ENCODE measurements at regions not wholly inside any gene's neighbourhood (a gene's known extent, or its start where the extent isn't known, plus 50 kb on each side); places are given as distances from the start of the nearest gene placed in this dataset.

- no peak for DNase-seq (ENCODE audit: low read depth in 2 of 2)
These were observed 56.1 kb upstream of the SLC35G4 start for GRCh38 chr18:11553098-11553940.

- no peak for DNase-seq (ENCODE audit: low read depth in 2 of 2)
These were observed 60.4 kb upstream of the SLC35G4 start for GRCh38 chr18:11548916-11549551.

GRCh38 chr18:11548396-11548795 is 61.0 kb upstream of the SLC35G4 start:
- DNase-seq (ENCODE audit: low read depth in 2 of 2): no peak

GRCh38 chr18:11544060-11544633 is 65.2 kb upstream of the SLC35G4 start:
- DNase-seq (ENCODE audit: low read depth in 2 of 2): no peak

- DNase-seq (ENCODE audit: low read depth in 2 of 2): no peak
These were observed 68.2 kb upstream of the SLC35G4 start for GRCh38 chr18:11541179-11541578.

- no peak for DNase-seq (ENCODE audit: low read depth in 2 of 2)
These were observed 75.4 kb upstream of the SLC35G4 start for GRCh38 chr18:11533942-11534496.

GRCh38 chr18:11533513-11533890 is 75.9 kb upstream of the SLC35G4 start:
- DNase-seq (ENCODE audit: low read depth in 2 of 2): no peak

- no peak for DNase-seq (ENCODE audit: low read depth in 2 of 2)
These were observed 76.5 kb upstream of the SLC35G4 start for GRCh38 chr18:11532758-11533512.

GRCh38 chr18:11529081-11529480 is 80.3 kb upstream of the SLC35G4 start:
- DNase-seq (ENCODE audit: low read depth in 2 of 2): no peak

- no peak for DNase-seq (ENCODE audit: low read depth in 2 of 2)
These were observed 82.7 kb upstream of the SLC35G4 start for GRCh38 chr18:11526675-11527074.

GRCh38 chr18:11523804-11524203 is 85.6 kb upstream of the SLC35G4 start:
- DNase-seq (ENCODE audit: low read depth in 2 of 2): no peak

GRCh38 chr18:11522992-11523391 is 86.4 kb upstream of the SLC35G4 start:
- DNase-seq (ENCODE audit: low read depth in 2 of 2): no peak

GRCh38 chr18:11521853-11522252 is 87.5 kb upstream of the SLC35G4 start:
- DNase-seq (ENCODE audit: low read depth in 2 of 2): no peak

GRCh38 chr18:11520536-11520935 is 88.9 kb upstream of the SLC35G4 start:
- no peak for DNase-seq (ENCODE audit: low read depth in 2 of 2)

- DNase-seq (ENCODE audit: low read depth in 2 of 2): peak; percentile 8 to 27
These were observed 90.4 kb upstream of the SLC35G4 start for GRCh38 chr18:11518788-11519685.

- DNase-seq (ENCODE audit: low read depth in 2 of 2): no peak
These were observed 91.7 kb upstream of the SLC35G4 start for GRCh38 chr18:11517704-11518103.

GRCh38 chr18:11516751-11517503 is 92.5 kb upstream of the SLC35G4 start:
- DNase-seq (ENCODE audit: low read depth in 2 of 2): no peak

- no peak for DNase-seq (ENCODE audit: low read depth in 2 of 2)
These were observed 95.1 kb upstream of the SLC35G4 start for GRCh38 chr18:11514267-11514666.

- no peak for DNase-seq (ENCODE audit: low read depth in 2 of 2)
These were observed 97.0 kb upstream of the SLC35G4 start for GRCh38 chr18:11512096-11513025.

All from stimulated activated CD8-positive, alpha-beta memory T cell treated with anti-CD3 and anti-CD28 coated beads, Interleukin-15, amount 100 ng/mL, for 48 hours (primary cell).